Testis (tissue), 2 donors: ENCODE measurements at regions not wholly inside any gene's neighbourhood (a gene's known extent, or its start where the extent isn't known, plus 50 kb on each side); places are given as distances from the start of the nearest gene placed in this dataset.

Experiments used
- POLR2A ChIP-seq: fragments of 450-650 bp; IDR thresholded peaks from one replicate; pipeline ENCODE4 v1.6.1; 2017; ENCODE audit warnings: antibody characterized with exemption, mild to moderate bottlenecking, moderate library complexity
- TF ChIP-seq, protein P1 (sequence below), 3 experiments: fragments of 450-650 bp in 2 of 3; fragments of 200-600 bp in 1 of 3; sonication (generic) in 1 of 3; IDR thresholded peaks; one replicate each; pipeline ENCODE4 v1.5.1; 2016 to 2019; ENCODE audit warnings: antibody characterized with exemption in 3 of 3, mild to moderate bottlenecking in 2 of 3, moderate library complexity in 1 of 3

DNA sequence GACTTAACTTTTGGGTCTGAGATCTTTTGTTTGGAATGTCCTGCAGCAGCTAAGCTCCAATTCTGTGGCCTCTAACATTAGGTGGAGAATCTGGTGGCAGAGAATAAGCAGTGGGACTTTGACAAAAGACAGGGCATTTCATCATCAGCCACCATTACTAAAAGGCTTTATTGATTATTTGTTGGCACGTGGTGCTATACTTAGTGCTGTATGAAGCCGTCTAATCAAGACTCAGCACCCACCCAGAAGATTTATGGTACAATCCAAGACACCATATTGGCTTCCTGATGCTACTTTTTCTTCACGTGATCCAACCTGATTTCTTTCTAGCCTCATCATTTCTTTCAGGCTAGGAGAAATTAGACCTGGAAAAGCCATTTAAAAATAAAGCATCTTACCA, 80.7 kb upstream of the GRAMD1B start:
- TF ChIP-seq, protein P1, sequence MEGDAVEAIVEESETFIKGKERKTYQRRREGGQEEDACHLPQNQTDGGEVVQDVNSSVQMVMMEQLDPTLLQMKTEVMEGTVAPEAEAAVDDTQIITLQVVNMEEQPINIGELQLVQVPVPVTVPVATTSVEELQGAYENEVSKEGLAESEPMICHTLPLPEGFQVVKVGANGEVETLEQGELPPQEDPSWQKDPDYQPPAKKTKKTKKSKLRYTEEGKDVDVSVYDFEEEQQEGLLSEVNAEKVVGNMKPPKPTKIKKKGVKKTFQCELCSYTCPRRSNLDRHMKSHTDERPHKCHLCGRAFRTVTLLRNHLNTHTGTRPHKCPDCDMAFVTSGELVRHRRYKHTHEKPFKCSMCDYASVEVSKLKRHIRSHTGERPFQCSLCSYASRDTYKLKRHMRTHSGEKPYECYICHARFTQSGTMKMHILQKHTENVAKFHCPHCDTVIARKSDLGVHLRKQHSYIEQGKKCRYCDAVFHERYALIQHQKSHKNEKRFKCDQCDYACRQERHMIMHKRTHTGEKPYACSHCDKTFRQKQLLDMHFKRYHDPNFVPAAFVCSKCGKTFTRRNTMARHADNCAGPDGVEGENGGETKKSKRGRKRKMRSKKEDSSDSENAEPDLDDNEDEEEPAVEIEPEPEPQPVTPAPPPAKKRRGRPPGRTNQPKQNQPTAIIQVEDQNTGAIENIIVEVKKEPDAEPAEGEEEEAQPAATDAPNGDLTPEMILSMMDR (IDR thresholded peaks at IDR 0.05) = no peak
- no peak for TF ChIP-seq POLR2A
